IMR-90 (cell line): ENCODE measurements at regions not wholly inside any gene's neighbourhood (a gene's known extent, or its start where the extent isn't known, plus 50 kb on each side); places are given as distances from the start of the nearest gene placed in this dataset.

ENCODE experiments used
- ATAC-seq: fragments of 200-7000 bp; cut with Tn5 transposase; 2 replicates; pipeline ENCODE4 v1.9.1; 2020; ENCODE audit warnings: low read depth, mild to moderate bottlenecking, moderate library complexity
- BruUV-seq: library from RNA; stranded (reverse); fragments of 400-500 nt; replicated peaks from 2 replicates; lab custom pipeline; 2021; lab: Mats Ljungman, UMichigan
- CTCF ChIA-PET: fragments of 300-600 bp; formaldehyde crosslinking; extraction: SDS; loops from one replicate; lab custom pipeline; 2021; ENCODE audit warnings: antibody characterized with exemption; lab: Yijun Ruan, JAX
- POLR2A ChIA-PET: fragments of 300-600 bp; sonication (Branson Sonifier 250); formaldehyde crosslinking; loops from one replicate; lab custom pipeline; 2022; ENCODE audit warnings: antibody characterized with exemption; ENCODE audit not compliant: unreplicated experiment; lab: Charles Lee
- DNase-seq: peaks from one replicate; pipeline ENCODE4 v3.0.0; 2013
- H2AFZ ChIP-seq: replicated peaks from 2 replicates; pipeline ENCODE3; 2013; ENCODE audit warnings: low read length, mild to moderate bottlenecking; ENCODE audit not compliant: poor library complexity
- H2AK5ac ChIP-seq: 2 replicates; pipeline ENCODE4 v1.6.1; 2013; ENCODE audit warnings: low read depth, low read length, inconsistent platforms
- H2AK9ac ChIP-seq: replicated peaks from 2 replicates; pipeline ENCODE3; 2013; ENCODE audit warnings: mild to moderate bottlenecking, low read depth, low read length, moderate library complexity; ENCODE audit not compliant: poor library complexity
- H2BK120ac ChIP-seq: 2 replicates; pipeline ENCODE4 v1.6.1; 2013; ENCODE audit warnings: low read depth, low read length, inconsistent platforms
- H2BK15ac ChIP-seq: 3 replicates; pipeline ENCODE4 v1.6.1; 2013; ENCODE audit warnings: low read depth, low read length, inconsistent platforms
- H2BK20ac ChIP-seq: 2 replicates; pipeline ENCODE4 v1.6.1; 2013; ENCODE audit warnings: low read depth, mild to moderate bottlenecking, inconsistent platforms, low read length, moderate library complexity
- H2BK5ac ChIP-seq: 2 replicates; pipeline ENCODE4 v1.6.1; 2013; ENCODE audit warnings: mild to moderate bottlenecking, low read depth, low read length, inconsistent platforms; ENCODE audit not compliant: poor library complexity, severe bottlenecking
- H3K14ac ChIP-seq: replicated peaks from 2 replicates; pipeline ENCODE4 v1.6.1; 2013; ENCODE audit warnings: low read depth, low read length, inconsistent platforms
- H3K18ac ChIP-seq: 2 replicates; pipeline ENCODE4 v1.6.1; 2013; ENCODE audit warnings: low read depth, low read length, control low read depth
- H3K23ac ChIP-seq: 2 replicates; pipeline ENCODE4 v1.6.1; 2013; ENCODE audit warnings: low read depth, low read length, inconsistent platforms
- H3K27ac ChIP-seq: 2 replicates; pipeline ENCODE4 v1.5.1; 2013; ENCODE audit warnings: mild to moderate bottlenecking, control low read depth, low read length; ENCODE audit not compliant: insufficient read depth
- H3K27me3 ChIP-seq: 2 replicates; pipeline ENCODE4 v1.6.1; 2013; ENCODE audit warnings: low read length; ENCODE audit not compliant: control insufficient read depth, insufficient read depth
- H3K36me3 ChIP-seq: 2 replicates; pipeline ENCODE4 v1.6.1; 2013; ENCODE audit warnings: low read length, mixed read lengths; ENCODE audit not compliant: control insufficient read depth, insufficient read depth
- H3K4ac ChIP-seq: 2 replicates; pipeline ENCODE4 v1.6.1; 2013; ENCODE audit warnings: low read depth, low read length, inconsistent platforms
- H3K4me1 ChIP-seq: 2 replicates; pipeline ENCODE4 v1.6.1; 2013; ENCODE audit warnings: low read length, mixed read lengths; ENCODE audit not compliant: control insufficient read depth, insufficient read depth
- H3K4me2 ChIP-seq: 2 replicates; pipeline ENCODE4 v1.6.1; 2013; ENCODE audit warnings: low read depth, mild to moderate bottlenecking, control low read depth, low read length, moderate library complexity
- H3K4me3 ChIP-seq: 2 replicates; pipeline ENCODE4 v1.5.1; 2013; ENCODE audit warnings: low read depth, mild to moderate bottlenecking, control low read depth, low read length, moderate library complexity; ENCODE audit not compliant: insufficient read depth
- H3K56ac ChIP-seq: 2 replicates; pipeline ENCODE4 v1.6.1; 2013; ENCODE audit warnings: low read length, inconsistent platforms; ENCODE audit not compliant: insufficient read depth; ENCODE audit errors: extremely low read depth
- H3K79me1 ChIP-seq, 2 experiments: 2 replicates each; pipeline ENCODE4 v1.6.1; 2013; ENCODE audit warnings: low read length in 2 of 2, inconsistent platforms in 1 of 2, low read depth in 1 of 2
- H3K9ac ChIP-seq: 2 replicates; pipeline ENCODE4 v1.6.1; 2013; ENCODE audit warnings: low read depth, low read length, control low read depth
- H3K9me1 ChIP-seq: 2 replicates; pipeline ENCODE4 v1.6.1; 2013; ENCODE audit warnings: low read length, inconsistent platforms; ENCODE audit not compliant: insufficient read depth
- H3K9me3 ChIP-seq: 2 replicates; pipeline ENCODE4 v1.6.1; 2013; ENCODE audit warnings: low read length; ENCODE audit not compliant: control insufficient read depth, insufficient read depth
- H4K20me1 ChIP-seq: 2 replicates; pipeline ENCODE4 v1.6.1; 2013; ENCODE audit warnings: low read length, inconsistent platforms; ENCODE audit not compliant: insufficient read depth
- H4K5ac ChIP-seq: 2 replicates; pipeline ENCODE4 v1.6.1; 2013; ENCODE audit warnings: mild to moderate bottlenecking, low read depth, low read length, control low read depth
- H4K8ac ChIP-seq, 2 experiments: 2 replicates each; pipeline ENCODE4 v1.6.1; 2013; ENCODE audit warnings: low read depth in 2 of 2, low read length in 2 of 2, control low read depth in 1 of 2, inconsistent platforms in 1 of 2
- H4K91ac ChIP-seq: 2 replicates; pipeline ENCODE4 v1.6.1; 2013; ENCODE audit warnings: low read depth, low read length, inconsistent platforms; ENCODE audit not compliant: insufficient read depth
- BHLHE40 ChIP-seq: fragments of 150-350 bp; IDR thresholded peaks from 2 replicates; pipeline ENCODE4 v1.6.1; 2016; ENCODE audit warnings: mild to moderate bottlenecking, low read depth, low read length
- CHD1 ChIP-seq: IDR thresholded peaks from 2 replicates; pipeline ENCODE4 v1.6.1; 2012; ENCODE audit warnings: low read depth, low read length, improper control_type of control experiment
- ELK1 ChIP-seq: fragments of 150-350 bp; IDR thresholded peaks from 2 replicates; pipeline ENCODE4 v1.6.1; 2016; ENCODE audit warnings: low read depth, mild to moderate bottlenecking, low read length, moderate library complexity, borderline replicate concordance
- MAFK ChIP-seq: IDR thresholded peaks from 2 replicates; pipeline ENCODE4 v1.6.1; 2012; ENCODE audit warnings: low read depth, low read length, improper control_type of control experiment
- MXI1 ChIP-seq: IDR thresholded peaks from 2 replicates; pipeline ENCODE4 v1.6.1; 2012; ENCODE audit warnings: low read depth, mild to moderate bottlenecking, low read length, moderate library complexity, borderline replicate concordance
- NFE2L2 ChIP-seq: fragments of 150-350 bp; IDR thresholded peaks from 2 replicates; pipeline ENCODE4 v1.6.1; 2016; ENCODE audit warnings: low read depth, mild to moderate bottlenecking, low read length
- RAD21 ChIP-seq: IDR thresholded peaks from 2 replicates; pipeline ENCODE4 v1.6.1; 2012; ENCODE audit warnings: low read length, improper control_type of control experiment
- RFX5 ChIP-seq: IDR thresholded peaks from 2 replicates; pipeline ENCODE4 v1.8.0; 2012; ENCODE audit warnings: low read depth, mild to moderate bottlenecking, low read length, moderate library complexity
- SMC3 ChIP-seq: fragments of 150-350 bp; IDR thresholded peaks from 2 replicates; pipeline ENCODE4 v1.6.1; 2016; ENCODE audit warnings: low read depth, mild to moderate bottlenecking, antibody characterized with exemption, low read length, moderate library complexity
- USF2 ChIP-seq: fragments of 150-350 bp; IDR thresholded peaks from 2 replicates; pipeline ENCODE4 v1.6.1; 2017; ENCODE audit warnings: mild to moderate bottlenecking, antibody characterized with exemption, low read length, low read depth
- WGBS, 2 experiments: methylation state at CpG; one replicate each; pipeline versions ENCODE4 v1.1.5 to v1.1.7; 2013; ENCODE audit warnings: missing lambda C conversion rate in 2 of 2; ENCODE audit not compliant: insufficient read length in 1 of 2; ENCODE audit errors: extremely low coverage in 2 of 2; 5-methylcytosine and 5-hydroxymethylcytosine counted together
- dilution Hi-C: fragments of 300-500 bp; cut with HindIII; formaldehyde crosslinking; loops from one replicate; pipeline ENCODE4 v1.14.3; 2018; ENCODE audit warnings: low sequenced_read_pairs; ENCODE audit not compliant: unreplicated experiment
- in situ Hi-C: fragments of 300-500 bp; cut with MboI; formaldehyde crosslinking; loops from 3 replicates; pipeline ENCODE4 v1.14.3; 2019; ENCODE audit warnings: low sequenced_read_pairs, inconsistent platforms, mixed read lengths
- intact Hi-C: fragments of 100-400 bp; cut with micrococcal nuclease; formaldehyde crosslinking; loops from 2 replicates; pipeline ENCODE4 v1.10.0; 2022

GRCh38 chr2:195590199-195590860 is 66.7 kb upstream of the SLC39A10 start:
- no CpG with 5 or more reads among the region's 1 CpG for WGBS, 2 experiments
- in situ Hi-C loops, result no loop called here
- no peak overlapping the region for H3K4me3 ChIP-seq
- no peak overlapping the region for H3K27ac ChIP-seq
- no peak overlapping the region for H2AK5ac ChIP-seq
- H4K8ac ChIP-seq, result no peak overlapping the region
- H3K9me1 ChIP-seq, result no peaks in the 10 kb centered on the region
- H3K14ac ChIP-seq, result no peak overlapping the region
- H3K23ac ChIP-seq, result no peak overlapping the region
- H3K79me1 ChIP-seq, result no peaks in the 10 kb centered on the region
- no peak overlapping the region for H3K18ac ChIP-seq
- no peak overlapping the region for H4K5ac ChIP-seq
- H3K9me3 ChIP-seq, result no peaks in the 10 kb centered on the region
- H3K36me3 ChIP-seq, result no peaks in the 10 kb centered on the region
- no peak overlapping the region for H2BK5ac ChIP-seq
- intact Hi-C loops, result no loop called here
- BruUV-seq, result no TSS peak
- no peak overlapping the region for H2BK15ac ChIP-seq
- no peak overlapping the region for H2AK9ac ChIP-seq
- dilution Hi-C loops, result no loop called here
- no peak overlapping the region for H2AFZ ChIP-seq
- ChIA-PET CTCF (interaction anchor here (0.6 kb wide), 1 partner anchor 26 kb away, joined by 3 read pairs; no protein-coding TSS in a partner anchor), POLR2A (no interaction called here)
- H3K56ac ChIP-seq, result no peak overlapping the region
- H3K4me1 ChIP-seq, result no peaks in the 10 kb centered on the region
- no peak for DNase-seq
- H2BK20ac ChIP-seq, result no peak overlapping the region
- no peak overlapping the region for H3K4me2 ChIP-seq
- H4K20me1 ChIP-seq, result no peaks in the 10 kb centered on the region
- H2BK120ac ChIP-seq, result no peak overlapping the region
- H4K91ac ChIP-seq, result no peak overlapping the region
- no peak overlapping the region for H3K9ac ChIP-seq
- TF ChIP-seq RAD21, result no peak
- TF ChIP-seq USF2, result no peak
- no peak for TF ChIP-seq ELK1
- TF ChIP-seq BHLHE40, result no peak
- no peak for TF ChIP-seq MXI1
- TF ChIP-seq MAFK, result no peak
- no peak for TF ChIP-seq NFE2L2
- no peak for TF ChIP-seq RFX5
- TF ChIP-seq SMC3, result no peak
- no peak for TF ChIP-seq CHD1
- H3K4ac ChIP-seq, result no peak overlapping the region
- no peaks in the 10 kb centered on the region for H3K27me3 ChIP-seq
- no peak for ATAC-seq
